WTC11 (cell line): ENCODE measurements at regions not wholly inside any gene's neighbourhood (a gene's known extent, or its start where the extent isn't known, plus 50 kb on each side); places are given as distances from the start of the nearest gene placed in this dataset.

ENCODE experiments used
- ATAC-seq: fragments of 200-7000 bp; cut with Tn5 transposase; 2 replicates; pipeline ENCODE4 v1.10.0; 2021; ENCODE audit warnings: mild to moderate bottlenecking, moderate library complexity
- CTCF ChIA-PET: fragments of 300-600 bp; sonication (Branson Sonifier 250); formaldehyde crosslinking; loops from one replicate; lab custom pipeline; 2021; ENCODE audit warnings: antibody characterized with exemption; lab: Charles Lee
- POLR2A ChIA-PET: fragments of 350-600 bp; sonication (Branson Sonifier 250); formaldehyde crosslinking; loops from one replicate; lab custom pipeline; 2021; ENCODE audit warnings: antibody characterized with exemption; lab: Charles Lee
- DNase-seq: peaks from one replicate; pipeline ENCODE4 v3.0.0; 2021; ENCODE audit warnings: low spot score
- H3K27ac Mint-ChIP-seq: 2 replicates; pipeline ENCODE4 v1.8.0; 2021; ENCODE audit warnings: mixed read lengths
- H3K27me3 Mint-ChIP-seq: 2 replicates; pipeline ENCODE4 v1.8.0; 2021; ENCODE audit warnings: low read depth, mild to moderate bottlenecking, moderate library complexity, mixed read lengths
- H3K36me3 Mint-ChIP-seq: 2 replicates; pipeline ENCODE4 v1.8.0; 2021; ENCODE audit warnings: mixed read lengths
- H3K4me1 Mint-ChIP-seq: 2 replicates; pipeline ENCODE4 v1.8.0; 2022; ENCODE audit warnings: mixed read lengths
- H3K4me3 Mint-ChIP-seq: 2 replicates; pipeline ENCODE4 v1.8.0; 2021; ENCODE audit warnings: mild to moderate bottlenecking, moderate library complexity, mixed read lengths
- H3K9me3 Mint-ChIP-seq: 2 replicates; pipeline ENCODE4 v1.8.0; 2021; ENCODE audit warnings: mixed read lengths
- EMX1 ChIP-seq: fragments of 250-450 bp; sonication (Bioruptor Pico); IDR thresholded peaks from 2 replicates; pipeline ENCODE4 v1.8.0; 2021; ENCODE audit warnings: mild to moderate bottlenecking
- ESRRA ChIP-seq: sonication (generic); formaldehyde crosslinking; IDR thresholded peaks from 2 replicates; pipeline ENCODE4 v1.8.1; 2022; ENCODE audit warnings: mild to moderate bottlenecking, missing genetic modification reagents, borderline replicate concordance
- GRHL2 ChIP-seq: fragments of 250-450 bp; sonication (Bioruptor Pico); IDR thresholded peaks from 2 replicates; pipeline ENCODE4 v1.8.0; 2022; ENCODE audit warnings: mild to moderate bottlenecking, moderate library complexity; ENCODE audit not compliant: insufficient replicate concordance, severe bottlenecking
- IRF2 ChIP-seq: sonication (generic); formaldehyde crosslinking; IDR thresholded peaks from 2 replicates; pipeline ENCODE4 v1.8.0; 2022; ENCODE audit warnings: low read depth, missing genetic modification reagents, borderline replicate concordance
- RORB ChIP-seq: fragments of 250-450 bp; sonication (Bioruptor Pico); IDR thresholded peaks from 2 replicates; pipeline ENCODE4 v1.9.0; 2021; ENCODE audit warnings: mild to moderate bottlenecking
- SP1 ChIP-seq: sonication (generic); formaldehyde crosslinking; conservative IDR thresholded peaks from 2 replicates; pipeline ENCODE4 v1.8.1; 2022; ENCODE audit warnings: missing genetic modification reagents
- TP53 ChIP-seq: sonication (generic); formaldehyde crosslinking; IDR thresholded peaks from 2 replicates; pipeline ENCODE4 v1.8.1; 2023; ENCODE audit warnings: mild to moderate bottlenecking, missing genetic modification reagents
- ZNF121 ChIP-seq: sonication (generic); formaldehyde crosslinking; IDR thresholded peaks from 2 replicates; pipeline ENCODE4 v1.8.0; 2023; ENCODE audit warnings: missing genetic modification reagents
- ZNF317 ChIP-seq: sonication (generic); formaldehyde crosslinking; IDR thresholded peaks from 2 replicates; pipeline ENCODE4 v1.8.1; 2023; ENCODE audit warnings: low read depth, mild to moderate bottlenecking, moderate library complexity, missing genetic modification reagents, borderline replicate concordance
- ZNF396 ChIP-seq: fragments of 250-450 bp; sonication (Bioruptor Pico); IDR thresholded peaks from 2 replicates; pipeline ENCODE4 v1.8.0; 2021; ENCODE audit warnings: mild to moderate bottlenecking, moderate library complexity, borderline replicate concordance
- ZNF416 ChIP-seq: fragments of 250-450 bp; sonication (Bioruptor Pico); IDR thresholded peaks from 2 replicates; pipeline ENCODE4 v1.9.0; 2021; ENCODE audit warnings: mild to moderate bottlenecking, inconsistent platforms
- TF ChIP-seq, protein P1 (sequence below): sonication (generic); formaldehyde crosslinking; IDR thresholded peaks from 2 replicates; pipeline ENCODE4 v1.8.1; 2023; ENCODE audit warnings: mild to moderate bottlenecking, moderate library complexity, missing genetic modification reagents
- TF ChIP-seq, protein P2 (sequence below): sonication (generic); formaldehyde crosslinking; IDR thresholded peaks from 2 replicates; pipeline ENCODE4 v1.8.1; 2022; ENCODE audit warnings: low read depth, mild to moderate bottlenecking, moderate library complexity, missing genetic modification reagents, borderline replicate concordance
- TF ChIP-seq, protein P3 (sequence below): sonication (generic); formaldehyde crosslinking; IDR thresholded peaks from 2 replicates; pipeline ENCODE4 v1.8.0; 2022; ENCODE audit warnings: mild to moderate bottlenecking, missing genetic modification reagents
- TF ChIP-seq, protein P4 (sequence below): sonication (generic); formaldehyde crosslinking; IDR thresholded peaks from 2 replicates; pipeline ENCODE4 v1.8.1; 2022; ENCODE audit warnings: mild to moderate bottlenecking, missing genetic modification reagents, moderate library complexity, borderline replicate concordance
- TF ChIP-seq, protein P5 (sequence below): sonication (generic); formaldehyde crosslinking; IDR thresholded peaks from 2 replicates; pipeline ENCODE4 v1.8.0; 2023; ENCODE audit warnings: missing genetic modification reagents, mild to moderate bottlenecking, borderline replicate concordance
- TF ChIP-seq, protein P6 (sequence below): sonication (generic); formaldehyde crosslinking; conservative IDR thresholded peaks from 2 replicates; pipeline ENCODE4 v1.8.1; 2022; ENCODE audit warnings: mild to moderate bottlenecking, missing genetic modification reagents

DNA sequence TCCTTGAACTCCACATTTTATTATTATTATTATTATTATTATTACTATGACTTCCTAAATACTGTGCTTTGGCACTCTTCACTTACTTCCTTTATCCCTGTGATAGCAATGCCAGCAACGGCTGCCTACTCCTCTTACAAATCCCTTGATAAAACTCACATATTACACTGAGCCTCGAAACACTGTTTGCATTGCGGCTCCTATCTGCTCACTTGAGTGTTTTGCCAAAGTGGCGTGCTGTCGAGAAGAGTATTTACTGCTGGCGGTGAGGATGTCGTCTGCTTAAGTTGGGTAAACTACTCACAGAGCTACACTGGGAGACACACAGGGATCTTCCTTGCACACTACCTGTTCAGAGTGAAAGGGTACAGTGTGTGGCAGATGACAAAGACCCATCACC, 143.4 kb upstream of the VCX3A start:
- H3K27ac Mint-ChIP-seq: peak overlapping the region; percentile 76; the same call in 1 of the 2 replicates
- no peak overlapping the region for H3K4me3 Mint-ChIP-seq
- no peak for TF ChIP-seq IRF2 (CRISPR knock-in tag)
- H3K36me3 Mint-ChIP-seq: peaks cover 7% of the 10 kb centered on the region
- CTCF ChIA-PET: interaction anchor here (0.6 kb wide), 1 partner anchor 11 kb away, joined by 3 read pairs; no protein-coding TSS in a partner anchor
- H3K9me3 Mint-ChIP-seq: peaks cover 12% of the 10 kb centered on the region
- H3K27me3 Mint-ChIP-seq: no peaks in the 10 kb centered on the region
- peaks cover 22% of the 10 kb centered on the region for H3K4me1 Mint-ChIP-seq
- ATAC-seq (no peak), DNase-seq (no peak)
- POLR2A ChIA-PET: no interaction called here

DNA sequence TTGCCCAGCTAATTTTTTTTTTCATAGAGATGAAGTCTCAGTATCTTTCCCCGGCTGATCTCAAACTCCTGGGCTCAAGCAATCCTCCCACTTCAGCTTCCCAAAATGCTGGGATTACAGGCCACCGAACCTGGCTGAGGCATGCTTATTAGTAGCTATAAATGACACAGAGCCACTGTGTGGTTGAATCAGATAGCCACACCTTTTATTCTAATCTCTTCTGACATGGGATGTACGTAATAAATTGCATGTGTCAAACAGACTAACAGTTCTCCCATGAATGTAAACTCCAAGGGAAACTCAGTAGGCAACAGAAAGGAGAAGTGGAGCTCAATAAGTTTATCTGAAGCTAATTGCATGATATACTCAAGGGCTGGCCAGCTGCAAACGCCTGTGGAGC, 139.8 kb upstream of the VCX3A start:
- H3K27me3 Mint-ChIP-seq: no peaks in the 10 kb centered on the region
- peaks cover 7% of the 10 kb centered on the region; the same call in 1 of the 2 replicates for H3K9me3 Mint-ChIP-seq

DNA sequence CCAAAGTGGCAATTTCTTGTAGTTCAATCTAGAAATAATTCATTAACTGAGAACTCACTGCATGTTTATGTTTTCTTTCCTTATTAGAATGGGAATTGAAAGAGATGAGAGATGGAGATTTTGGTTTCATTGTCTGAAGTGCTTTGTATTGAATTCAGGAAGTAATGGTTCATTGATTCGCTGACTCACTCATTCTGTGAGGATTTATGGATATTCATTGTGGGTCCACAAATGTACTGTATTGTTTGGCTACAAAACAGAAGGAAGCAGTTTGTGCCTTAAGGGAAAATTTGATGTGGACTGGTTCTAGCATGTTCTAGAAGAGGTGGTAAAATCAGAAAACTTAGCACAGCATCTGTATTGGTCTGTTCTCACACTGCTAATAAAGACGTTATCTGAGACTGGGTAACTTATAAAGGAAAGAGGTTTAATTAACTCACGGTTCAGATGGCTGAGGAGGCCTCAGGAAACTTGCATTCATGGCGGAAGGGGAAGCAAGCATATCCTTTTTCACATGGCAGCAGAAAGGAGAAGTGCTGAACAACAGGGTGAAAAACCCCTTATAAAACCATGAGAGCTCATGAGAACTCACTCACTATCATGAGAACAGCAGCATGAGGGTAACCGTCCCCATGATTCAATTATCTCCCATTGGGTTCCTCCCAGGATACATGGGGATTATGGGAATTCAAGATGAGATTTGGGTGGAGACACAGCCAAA, 132.3 kb upstream of the VCX3A start:
- peaks cover 14% of the 10 kb centered on the region for H3K36me3 Mint-ChIP-seq
- DNase-seq (no peak), ATAC-seq (no peak)
- H3K27me3 Mint-ChIP-seq: no peaks in the 10 kb centered on the region
- POLR2A ChIA-PET: no interaction called here
- no peak overlapping the region for H3K4me3 Mint-ChIP-seq
- 0 out of 2 replicates have a peak overlapping the region, but pooled peaks have one; percentile 15 for H3K27ac Mint-ChIP-seq
- CTCF ChIA-PET: interaction anchor here (0.6 kb wide), 1 partner anchor 11 kb away, joined by 3 read pairs; no protein-coding TSS in a partner anchor
- peaks cover 20% of the 10 kb centered on the region for H3K4me1 Mint-ChIP-seq
- peaks cover 15% of the 10 kb centered on the region for H3K9me3 Mint-ChIP-seq
- TF ChIP-seq, protein P1, sequence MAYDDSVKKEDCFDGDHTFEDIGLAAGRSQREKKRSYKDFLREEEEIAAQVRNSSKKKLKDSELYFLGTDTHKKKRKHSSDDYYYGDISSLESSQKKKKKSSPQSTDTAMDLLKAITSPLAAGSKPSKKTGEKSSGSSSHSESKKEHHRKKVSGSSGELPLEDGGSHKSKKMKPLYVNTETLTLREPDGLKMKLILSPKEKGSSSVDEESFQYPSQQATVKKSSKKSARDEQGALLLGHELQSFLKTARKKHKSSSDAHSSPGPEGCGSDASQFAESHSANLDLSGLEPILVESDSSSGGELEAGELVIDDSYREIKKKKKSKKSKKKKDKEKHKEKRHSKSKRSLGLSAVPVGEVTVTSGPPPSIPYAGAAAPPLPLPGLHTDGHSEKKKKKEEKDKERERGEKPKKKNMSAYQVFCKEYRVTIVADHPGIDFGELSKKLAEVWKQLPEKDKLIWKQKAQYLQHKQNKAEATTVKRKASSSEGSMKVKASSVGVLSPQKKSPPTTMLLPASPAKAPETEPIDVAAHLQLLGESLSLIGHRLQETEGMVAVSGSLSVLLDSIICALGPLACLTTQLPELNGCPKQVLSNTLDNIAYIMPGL (CRISPR knock-in tag): no peak
- TF ChIP-seq, protein P2, sequence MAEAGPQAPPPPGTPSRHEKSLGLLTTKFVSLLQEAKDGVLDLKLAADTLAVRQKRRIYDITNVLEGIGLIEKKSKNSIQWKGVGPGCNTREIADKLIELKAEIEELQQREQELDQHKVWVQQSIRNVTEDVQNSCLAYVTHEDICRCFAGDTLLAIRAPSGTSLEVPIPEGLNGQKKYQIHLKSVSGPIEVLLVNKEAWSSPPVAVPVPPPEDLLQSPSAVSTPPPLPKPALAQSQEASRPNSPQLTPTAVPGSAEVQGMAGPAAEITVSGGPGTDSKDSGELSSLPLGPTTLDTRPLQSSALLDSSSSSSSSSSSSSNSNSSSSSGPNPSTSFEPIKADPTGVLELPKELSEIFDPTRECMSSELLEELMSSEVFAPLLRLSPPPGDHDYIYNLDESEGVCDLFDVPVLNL (CRISPR knock-in tag): no peak
- TF ChIP-seq TP53: no peak
- no peak for TF ChIP-seq ZNF317
- TF ChIP-seq, protein P3, sequence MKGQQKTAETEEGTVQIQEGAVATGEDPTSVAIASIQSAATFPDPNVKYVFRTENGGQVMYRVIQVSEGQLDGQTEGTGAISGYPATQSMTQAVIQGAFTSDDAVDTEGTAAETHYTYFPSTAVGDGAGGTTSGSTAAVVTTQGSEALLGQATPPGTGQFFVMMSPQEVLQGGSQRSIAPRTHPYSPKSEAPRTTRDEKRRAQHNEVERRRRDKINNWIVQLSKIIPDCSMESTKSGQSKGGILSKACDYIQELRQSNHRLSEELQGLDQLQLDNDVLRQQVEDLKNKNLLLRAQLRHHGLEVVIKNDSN (CRISPR knock-in tag): no peak
- TF ChIP-seq, protein P4, sequence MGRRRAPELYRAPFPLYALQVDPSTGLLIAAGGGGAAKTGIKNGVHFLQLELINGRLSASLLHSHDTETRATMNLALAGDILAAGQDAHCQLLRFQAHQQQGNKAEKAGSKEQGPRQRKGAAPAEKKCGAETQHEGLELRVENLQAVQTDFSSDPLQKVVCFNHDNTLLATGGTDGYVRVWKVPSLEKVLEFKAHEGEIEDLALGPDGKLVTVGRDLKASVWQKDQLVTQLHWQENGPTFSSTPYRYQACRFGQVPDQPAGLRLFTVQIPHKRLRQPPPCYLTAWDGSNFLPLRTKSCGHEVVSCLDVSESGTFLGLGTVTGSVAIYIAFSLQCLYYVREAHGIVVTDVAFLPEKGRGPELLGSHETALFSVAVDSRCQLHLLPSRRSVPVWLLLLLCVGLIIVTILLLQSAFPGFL: no peak
- no peak for TF ChIP-seq ZNF396 (CRISPR knock-in tag)
- TF ChIP-seq, protein P5, sequence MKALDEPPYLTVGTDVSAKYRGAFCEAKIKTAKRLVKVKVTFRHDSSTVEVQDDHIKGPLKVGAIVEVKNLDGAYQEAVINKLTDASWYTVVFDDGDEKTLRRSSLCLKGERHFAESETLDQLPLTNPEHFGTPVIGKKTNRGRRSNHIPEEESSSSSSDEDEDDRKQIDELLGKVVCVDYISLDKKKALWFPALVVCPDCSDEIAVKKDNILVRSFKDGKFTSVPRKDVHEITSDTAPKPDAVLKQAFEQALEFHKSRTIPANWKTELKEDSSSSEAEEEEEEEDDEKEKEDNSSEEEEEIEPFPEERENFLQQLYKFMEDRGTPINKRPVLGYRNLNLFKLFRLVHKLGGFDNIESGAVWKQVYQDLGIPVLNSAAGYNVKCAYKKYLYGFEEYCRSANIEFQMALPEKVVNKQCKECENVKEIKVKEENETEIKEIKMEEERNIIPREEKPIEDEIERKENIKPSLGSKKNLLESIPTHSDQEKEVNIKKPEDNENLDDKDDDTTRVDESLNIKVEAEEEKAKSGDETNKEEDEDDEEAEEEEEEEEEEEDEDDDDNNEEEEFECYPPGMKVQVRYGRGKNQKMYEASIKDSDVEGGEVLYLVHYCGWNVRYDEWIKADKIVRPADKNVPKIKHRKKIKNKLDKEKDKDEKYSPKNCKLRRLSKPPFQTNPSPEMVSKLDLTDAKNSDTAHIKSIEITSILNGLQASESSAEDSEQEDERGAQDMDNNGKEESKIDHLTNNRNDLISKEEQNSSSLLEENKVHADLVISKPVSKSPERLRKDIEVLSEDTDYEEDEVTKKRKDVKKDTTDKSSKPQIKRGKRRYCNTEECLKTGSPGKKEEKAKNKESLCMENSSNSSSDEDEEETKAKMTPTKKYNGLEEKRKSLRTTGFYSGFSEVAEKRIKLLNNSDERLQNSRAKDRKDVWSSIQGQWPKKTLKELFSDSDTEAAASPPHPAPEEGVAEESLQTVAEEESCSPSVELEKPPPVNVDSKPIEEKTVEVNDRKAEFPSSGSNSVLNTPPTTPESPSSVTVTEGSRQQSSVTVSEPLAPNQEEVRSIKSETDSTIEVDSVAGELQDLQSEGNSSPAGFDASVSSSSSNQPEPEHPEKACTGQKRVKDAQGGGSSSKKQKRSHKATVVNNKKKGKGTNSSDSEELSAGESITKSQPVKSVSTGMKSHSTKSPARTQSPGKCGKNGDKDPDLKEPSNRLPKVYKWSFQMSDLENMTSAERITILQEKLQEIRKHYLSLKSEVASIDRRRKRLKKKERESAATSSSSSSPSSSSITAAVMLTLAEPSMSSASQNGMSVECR (CRISPR knock-in tag): no peak

More for the DNA sequence above, 139.8 kb upstream of the VCX3A start:
- H3K4me1 Mint-ChIP-seq: peaks cover 13% of the 10 kb centered on the region
- ChIA-PET POLR2A (no interaction called here), CTCF (no interaction called here)
- DNase-seq (no peak), ATAC-seq (no peak)
- H3K4me3 Mint-ChIP-seq: no peak overlapping the region
- H3K36me3 Mint-ChIP-seq: peaks cover 3% of the 10 kb centered on the region; the same call in 1 of the 2 replicates
- no peak overlapping the region for H3K27ac Mint-ChIP-seq
- TF ChIP-seq SP1 (CRISPR knock-in tag) (no peak), GRHL2 (CRISPR knock-in tag) (no peak), ZNF121 (CRISPR knock-in tag) (no peak), EMX1 (CRISPR knock-in tag) (no peak), RORB (CRISPR knock-in tag) (no peak), ESRRA (no peak), ZNF416 (CRISPR knock-in tag) (no peak)
- TF ChIP-seq, protein P6, sequence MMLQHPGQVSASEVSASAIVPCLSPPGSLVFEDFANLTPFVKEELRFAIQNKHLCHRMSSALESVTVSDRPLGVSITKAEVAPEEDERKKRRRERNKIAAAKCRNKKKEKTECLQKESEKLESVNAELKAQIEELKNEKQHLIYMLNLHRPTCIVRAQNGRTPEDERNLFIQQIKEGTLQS: no peak
- TF ChIP-seq, protein P5 (CRISPR knock-in tag): no peak
